ENCODE measurements at regions not wholly inside any gene's neighbourhood (a gene's known extent, or its start where the extent isn't known, plus 50 kb on each side); places are given as distances from the start of the nearest gene placed in this dataset.
"Not testable (repeated sequence)": the region's sequence is repeated elsewhere in the genome, so short reads cannot be mapped to it uniquely, and the experiment has no call there.

DNA sequence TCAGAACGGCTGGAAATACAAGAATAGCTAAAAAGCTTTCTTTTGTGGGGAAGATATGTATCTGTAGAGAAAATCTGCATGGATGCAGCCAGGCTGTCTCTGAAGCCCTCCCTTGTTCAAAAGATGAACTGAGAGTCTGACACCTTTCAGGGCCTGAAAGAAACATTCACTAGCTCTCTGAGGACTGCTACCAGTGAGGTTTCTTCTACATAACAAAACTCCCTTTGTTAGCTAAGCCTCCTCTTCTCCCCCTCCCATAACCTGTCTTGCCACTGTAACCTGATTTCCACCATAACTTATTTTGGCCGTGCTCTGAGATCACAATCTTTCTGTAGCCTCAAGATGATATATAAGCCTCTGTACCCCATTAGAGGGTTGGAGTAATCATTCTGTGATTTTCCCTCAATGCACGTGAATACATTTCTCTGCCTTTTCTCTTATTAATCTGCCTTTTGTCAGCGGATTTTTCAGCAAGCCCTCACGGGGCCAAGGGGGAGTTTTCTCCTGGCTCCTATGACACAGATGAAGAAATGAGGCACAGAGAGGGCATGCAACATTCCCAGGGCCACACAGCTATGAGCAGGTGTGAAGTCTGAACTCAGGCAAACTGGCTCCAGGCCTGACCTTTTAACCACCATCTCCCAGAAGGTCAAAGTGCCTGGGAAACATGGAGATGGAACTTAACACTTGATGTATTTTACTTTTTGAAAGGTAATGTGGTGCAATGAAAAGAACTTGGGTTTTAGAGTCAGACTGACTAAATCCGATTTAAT lies 161.6 kb upstream of the PRDX4 start:
- TF ChIP-seq, protein P1, sequence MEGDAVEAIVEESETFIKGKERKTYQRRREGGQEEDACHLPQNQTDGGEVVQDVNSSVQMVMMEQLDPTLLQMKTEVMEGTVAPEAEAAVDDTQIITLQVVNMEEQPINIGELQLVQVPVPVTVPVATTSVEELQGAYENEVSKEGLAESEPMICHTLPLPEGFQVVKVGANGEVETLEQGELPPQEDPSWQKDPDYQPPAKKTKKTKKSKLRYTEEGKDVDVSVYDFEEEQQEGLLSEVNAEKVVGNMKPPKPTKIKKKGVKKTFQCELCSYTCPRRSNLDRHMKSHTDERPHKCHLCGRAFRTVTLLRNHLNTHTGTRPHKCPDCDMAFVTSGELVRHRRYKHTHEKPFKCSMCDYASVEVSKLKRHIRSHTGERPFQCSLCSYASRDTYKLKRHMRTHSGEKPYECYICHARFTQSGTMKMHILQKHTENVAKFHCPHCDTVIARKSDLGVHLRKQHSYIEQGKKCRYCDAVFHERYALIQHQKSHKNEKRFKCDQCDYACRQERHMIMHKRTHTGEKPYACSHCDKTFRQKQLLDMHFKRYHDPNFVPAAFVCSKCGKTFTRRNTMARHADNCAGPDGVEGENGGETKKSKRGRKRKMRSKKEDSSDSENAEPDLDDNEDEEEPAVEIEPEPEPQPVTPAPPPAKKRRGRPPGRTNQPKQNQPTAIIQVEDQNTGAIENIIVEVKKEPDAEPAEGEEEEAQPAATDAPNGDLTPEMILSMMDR (IDR thresholded peaks at IDR 0.05; ENCODE audit: low read depth, low read length, missing control alignments), result no peak
- DNase-seq (ENCODE audit: low read depth), result no peak
- no peak overlapping the region for H3K4me3 ChIP-seq (ENCODE audit: low read depth, low read length)

DNA sequence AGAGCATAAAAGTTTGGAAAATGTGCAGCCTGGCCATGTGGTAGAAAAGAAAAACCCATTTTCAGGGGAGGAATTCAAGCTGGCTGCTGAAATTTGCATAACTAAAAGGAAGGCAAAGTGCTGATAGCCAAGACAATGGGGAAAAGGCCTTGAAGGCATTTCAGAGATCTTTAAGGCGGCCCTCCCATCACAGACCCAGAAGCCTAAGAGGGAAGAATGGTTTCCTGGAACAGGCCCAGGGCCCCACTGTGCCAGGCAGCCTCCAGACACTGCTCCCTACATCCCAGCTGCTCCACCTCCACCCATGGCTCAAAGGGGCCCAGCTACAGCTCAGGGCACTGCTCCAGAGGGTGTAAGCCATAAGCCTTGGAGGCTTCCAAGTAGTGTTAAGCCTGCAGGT lies 158.0 kb upstream of the PRDX4 start:
- TF ChIP-seq, protein P1 (IDR thresholded peaks at IDR 0.05; ENCODE audit: low read depth, low read length, missing control alignments), result no peak
- no peak for DNase-seq (ENCODE audit: low read depth)
- H3K4me3 ChIP-seq (ENCODE audit: low read depth, low read length), result no peak overlapping the region

DNA sequence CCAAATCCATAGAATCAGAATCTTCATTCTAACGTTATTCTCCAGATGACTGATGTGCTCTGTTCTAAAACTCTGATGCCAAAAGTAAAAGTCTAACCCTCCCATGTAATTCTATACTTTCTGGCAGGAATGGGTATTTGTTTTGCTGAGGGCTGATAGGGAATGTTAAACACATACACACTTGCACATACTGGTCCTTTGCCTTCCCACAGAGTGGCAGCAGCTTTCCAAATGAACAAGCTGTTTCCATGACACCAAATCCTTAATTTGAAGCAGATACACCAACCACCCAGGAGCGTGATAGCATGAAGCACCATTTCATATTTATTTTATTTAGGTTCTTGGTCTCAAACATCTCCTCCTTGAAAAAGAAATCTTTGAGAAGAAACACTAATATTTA lies 155.5 kb upstream of the PRDX4 start:
- H3K4me3 ChIP-seq (ENCODE audit: low read depth, low read length), result no peak overlapping the region
- no peak for DNase-seq (ENCODE audit: low read depth)
- TF ChIP-seq, protein P1 (IDR thresholded peaks at IDR 0.05; ENCODE audit: low read depth, low read length, missing control alignments), result no peak

DNA sequence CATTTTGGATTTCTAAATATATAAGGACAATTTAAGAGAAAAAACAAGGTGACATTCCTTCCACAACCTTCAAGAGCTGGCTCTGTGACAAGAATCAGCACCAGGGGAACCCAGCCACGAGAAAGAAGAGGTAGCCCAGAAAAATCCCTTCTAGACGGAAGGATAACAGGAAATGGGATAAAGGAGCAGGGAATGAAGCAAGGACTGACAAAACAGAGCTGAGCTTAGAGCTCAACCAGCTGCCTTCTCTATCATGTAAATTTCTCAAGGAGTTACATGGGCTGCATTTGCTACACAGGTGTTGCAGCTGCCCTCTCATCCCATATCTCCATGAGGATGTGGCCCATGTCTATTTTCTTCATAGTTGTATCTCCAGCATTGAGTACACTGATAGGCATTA lies 154.2 kb upstream of the PRDX4 start:
- no peak for DNase-seq (ENCODE audit: low read depth)
- no peak overlapping the region for H3K4me3 ChIP-seq (ENCODE audit: low read depth, low read length)
- TF ChIP-seq, protein P1 (IDR thresholded peaks at IDR 0.05; ENCODE audit: low read depth, low read length, missing control alignments), result no peak

DNA sequence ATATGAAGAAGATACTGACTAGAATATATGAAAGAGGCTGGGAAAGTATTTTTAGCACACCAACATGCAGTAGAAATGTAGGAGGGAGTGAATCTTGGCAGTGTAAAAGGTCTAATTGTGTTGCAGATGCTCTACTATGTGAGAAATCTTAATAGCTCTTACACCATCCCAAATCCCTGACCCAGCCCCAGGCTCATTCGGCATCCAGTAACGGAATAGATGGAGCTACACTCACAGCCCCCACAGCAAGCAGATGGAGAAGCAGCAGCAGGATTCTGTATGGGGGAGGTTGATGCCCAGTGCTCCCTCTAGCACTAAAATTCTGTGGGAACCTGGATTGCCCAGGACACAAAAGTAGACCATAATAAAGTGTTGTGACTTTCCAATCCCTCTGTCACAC lies 153.2 kb upstream of the PRDX4 start:
- TF ChIP-seq, protein P1 (IDR thresholded peaks at IDR 0.05; ENCODE audit: low read depth, low read length, missing control alignments), result no peak
- no peak for DNase-seq (ENCODE audit: low read depth)
- H3K4me3 ChIP-seq (ENCODE audit: low read depth, low read length), result no peak overlapping the region

DNA sequence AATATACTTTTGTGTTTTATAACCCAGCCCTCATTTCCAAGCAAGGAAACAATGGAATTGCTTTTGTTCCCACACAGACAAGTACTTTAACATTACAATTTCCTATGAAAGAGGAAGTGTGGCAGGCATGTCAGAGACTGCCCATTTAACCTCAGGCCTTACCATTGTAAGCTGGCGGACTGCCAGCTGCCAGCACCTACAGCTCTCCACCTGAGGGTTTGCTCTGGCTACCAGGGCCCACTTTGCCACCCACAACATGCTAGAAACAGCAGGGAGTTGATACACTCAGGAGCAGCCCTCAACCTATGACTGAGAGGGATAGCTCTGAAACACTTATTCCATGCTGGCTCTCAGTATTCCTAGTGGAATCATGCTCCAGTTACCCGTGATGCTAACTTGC lies 152.3 kb upstream of the PRDX4 start:
- no peak for DNase-seq (ENCODE audit: low read depth)
- TF ChIP-seq, protein P1 (IDR thresholded peaks at IDR 0.05; ENCODE audit: low read depth, low read length, missing control alignments), result no peak
- H3K4me3 ChIP-seq (ENCODE audit: low read depth, low read length), result no peak overlapping the region

DNA sequence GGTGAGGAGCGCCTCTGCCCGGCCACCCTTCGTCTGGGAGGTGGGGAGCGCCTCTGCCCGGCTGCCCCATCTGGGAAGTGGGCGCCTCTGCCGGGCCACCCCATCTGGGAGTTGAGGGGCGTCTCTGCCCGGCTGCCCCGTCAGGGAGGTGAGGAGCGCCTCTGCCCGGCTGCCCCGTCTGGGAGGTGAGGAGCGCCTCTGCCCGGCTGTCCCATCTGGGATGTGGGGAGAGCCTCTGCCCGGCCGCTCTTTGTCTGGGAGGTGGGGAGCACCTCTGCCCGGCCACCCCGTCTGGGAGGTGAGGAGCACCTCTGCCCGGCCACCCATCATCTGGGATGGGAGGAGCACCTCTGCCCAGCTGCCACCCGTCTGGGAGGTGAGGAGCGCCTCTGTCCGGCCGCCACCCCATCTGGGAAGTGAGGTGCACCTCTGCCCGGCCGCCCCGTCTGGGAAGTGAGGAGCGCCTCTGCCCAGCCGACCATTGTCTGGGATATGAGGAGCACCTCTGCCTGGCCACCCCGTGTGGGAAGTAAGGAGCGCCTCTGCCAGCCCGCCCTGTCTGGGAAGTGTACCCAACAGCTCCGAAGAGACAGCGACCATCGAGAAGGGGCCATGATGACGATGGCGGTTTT lies 144.2 kb upstream of the PRDX4 start:
- not testable (repeated sequence) for H3K4me3 ChIP-seq (ENCODE audit: low read depth, low read length); DNase-seq (ENCODE audit: low read depth)
